ENCODE measurements at regions not wholly inside any gene's neighbourhood (a gene's known extent, or its start where the extent isn't known, plus 50 kb on each side); places are given as distances from the start of the nearest gene placed in this dataset.

- TF ChIP-seq CTCF (IDR thresholded peaks at IDR 0.05; ENCODE audit: extremely low read depth in 1 of 2, insufficient read depth in 1 of 2, low read depth in 1 of 2, low read length in 2 of 2) (no peak), POLR2AphosphoS5 (IDR thresholded peaks at IDR 0.05; ENCODE audit: insufficient read depth, low read depth, low read length) (no peak), POLR2A (IDR thresholded peaks at IDR 0.05; ENCODE audit: low read depth, low read length) (no peak), JUN (IDR thresholded peaks at IDR 0.05; ENCODE audit: borderline replicate concordance, insufficient read depth, insufficient read length, low read depth) (no peak)
Observed at GRCh38 chr7:94067506-94067905, 63.4 kb upstream of the BET1 start.
